Stomach (tissue), 8 donors: ENCODE measurements at regions not wholly inside any gene's neighbourhood (a gene's known extent, or its start where the extent isn't known, plus 50 kb on each side); places are given as distances from the start of the nearest gene placed in this dataset.

Experiments
- DNase-seq, 2 donors: peaks; one replicate each; pipeline versions ENCODE4 v3.0.0 to v3.0.0-alpha.2; 2013 to 2019
- H3K27ac ChIP-seq, 5 donors: fragments of 200-600 bp in 4 of 5; sonication (generic) in 4 of 5; one replicate each; pipeline ENCODE4 v1.5.1; 2013 to 2019; ENCODE audit warnings: mild to moderate bottlenecking in 1 of 5, moderate library complexity in 1 of 5
- H3K27me3 ChIP-seq, 3 donors: fragments of 200-600 bp; sonication (generic); one replicate each; pipeline ENCODE4 v1.5.1; 2017 to 2019; ENCODE audit warnings: mixed run types in 1 of 3
- H3K36me3 ChIP-seq, 4 donors: fragments of 200-600 bp; sonication (generic); 1 replicate in 3 of 4; 2 replicates in 1 of 4; pipeline ENCODE4 v1.5.1; 2016 to 2019
- H3K4me1 ChIP-seq, 4 donors: fragments of 200-600 bp; sonication (generic); one replicate each; pipeline ENCODE4 v1.5.1; 2016 to 2019
- H3K4me3 ChIP-seq, 4 donors: fragments of 200-600 bp; sonication (generic) in 3 of 4; one replicate each; pipeline ENCODE4 v1.5.1; 2016 to 2019; ENCODE audit warnings: mild to moderate bottlenecking in 1 of 4
- H3K9me3 ChIP-seq, 4 donors: fragments of 200-600 bp; sonication (generic); one replicate each; pipeline ENCODE4 v1.5.1; 2016 to 2019
- EP300 ChIP-seq: sonication (generic); formaldehyde crosslinking; IDR thresholded peaks from one replicate; pipeline ENCODE4 v1.6.1; 2017; ENCODE audit warnings: antibody characterized with exemption
- POLR2A ChIP-seq, 4 donors: fragments of 450-650 bp; IDR thresholded peaks; one replicate each; pipeline ENCODE4 v1.6.1; 2016; ENCODE audit warnings: antibody characterized with exemption in 4 of 4, control low read depth in 2 of 4, mild to moderate bottlenecking in 1 of 4, moderate library complexity in 1 of 4
- POLR2AphosphoS5 ChIP-seq, 3 donors: sonication (generic); formaldehyde crosslinking; IDR thresholded peaks; one replicate each; pipeline ENCODE4 v1.6.1; 2016; ENCODE audit warnings: antibody characterized with exemption in 3 of 3
- WGBS, 5 donors: extraction: QIAGEN DNeasy Blood & Tissue Kit in 3 of 5; methylation state at CpG; one replicate each; pipeline versions ENCODE4 v1.1.5 to v1.1.7; 2013 to 2018; 5-methylcytosine and 5-hydroxymethylcytosine counted together
- intact Hi-C: fragments of 100-400 bp; cut with DNase I; formaldehyde crosslinking; loops from one replicate; pipeline ENCODE4 v1.15.1; 2023; ENCODE audit warnings: low total_unique reads
- TF ChIP-seq, protein P1 (sequence below), 7 experiments: fragments of 450-650 bp in 4 of 7; fragments of 200-600 bp in 3 of 7; sonication (generic) in 3 of 7; IDR thresholded peaks; one replicate each; pipeline ENCODE4 v1.5.1; 2016 to 2019; ENCODE audit warnings: antibody characterized with exemption in 7 of 7, control low read depth in 2 of 7, mild to moderate bottlenecking in 1 of 7
- donor health status: healthy with polysubstance abuse.
- donor health status: Bipolar disorder and iron deficiency.
- donor health status: healthy.

DNA sequence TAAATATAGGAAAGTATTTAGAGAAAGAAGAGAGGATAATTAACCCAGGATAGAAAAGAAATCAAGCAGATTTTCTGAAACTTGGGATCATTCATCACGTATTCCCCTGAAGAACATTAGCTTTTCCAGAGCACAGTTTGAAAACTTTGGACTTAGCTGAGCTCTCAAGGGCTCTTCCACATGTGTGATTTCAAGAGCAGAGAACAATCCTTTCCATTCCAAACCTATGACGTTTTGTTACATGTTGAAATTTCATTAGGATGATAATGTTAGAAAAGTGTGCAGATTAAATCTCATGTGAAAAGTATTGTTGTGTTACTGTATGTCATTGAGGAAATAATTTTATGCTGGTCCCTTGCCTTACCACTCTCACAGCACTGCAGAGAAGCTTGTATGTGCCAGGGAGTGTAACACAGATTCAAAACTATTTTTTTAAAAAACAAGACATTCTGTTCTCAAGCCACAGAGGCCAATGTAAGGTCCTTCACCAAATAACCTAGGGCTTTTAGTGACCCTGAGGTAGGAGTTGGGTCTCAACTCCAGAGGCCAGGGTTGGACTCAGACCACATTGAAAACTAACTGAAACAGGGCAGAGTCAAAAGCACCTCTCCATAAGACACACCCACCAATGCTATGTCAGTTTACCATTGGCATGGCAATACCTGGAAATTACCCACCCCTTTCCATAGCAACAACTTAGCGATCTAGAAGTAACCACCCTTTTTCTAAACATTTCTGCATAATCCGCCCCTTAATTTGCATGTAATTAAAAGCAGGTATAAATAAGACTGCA lies 141.3 kb downstream of the ANXA5 start:
- H3K4me1 ChIP-seq, result no peaks in the 10 kb centered on the region
- H3K27ac ChIP-seq, result no peak overlapping the region
- H3K27me3 ChIP-seq, result no peaks in the 10 kb centered on the region
- no peak overlapping the region for H3K4me3 ChIP-seq
- 53 to 63% (median 60%) methylated on average over 4 of the region's 4 CpGs for WGBS, 5 donors
- no peaks in the 10 kb centered on the region for H3K9me3 ChIP-seq
- no peaks in the 10 kb centered on the region for H3K36me3 ChIP-seq
- TF ChIP-seq POLR2AphosphoS5 (IDR thresholded peaks at IDR 0.05), result no peak
- TF ChIP-seq, protein P1, sequence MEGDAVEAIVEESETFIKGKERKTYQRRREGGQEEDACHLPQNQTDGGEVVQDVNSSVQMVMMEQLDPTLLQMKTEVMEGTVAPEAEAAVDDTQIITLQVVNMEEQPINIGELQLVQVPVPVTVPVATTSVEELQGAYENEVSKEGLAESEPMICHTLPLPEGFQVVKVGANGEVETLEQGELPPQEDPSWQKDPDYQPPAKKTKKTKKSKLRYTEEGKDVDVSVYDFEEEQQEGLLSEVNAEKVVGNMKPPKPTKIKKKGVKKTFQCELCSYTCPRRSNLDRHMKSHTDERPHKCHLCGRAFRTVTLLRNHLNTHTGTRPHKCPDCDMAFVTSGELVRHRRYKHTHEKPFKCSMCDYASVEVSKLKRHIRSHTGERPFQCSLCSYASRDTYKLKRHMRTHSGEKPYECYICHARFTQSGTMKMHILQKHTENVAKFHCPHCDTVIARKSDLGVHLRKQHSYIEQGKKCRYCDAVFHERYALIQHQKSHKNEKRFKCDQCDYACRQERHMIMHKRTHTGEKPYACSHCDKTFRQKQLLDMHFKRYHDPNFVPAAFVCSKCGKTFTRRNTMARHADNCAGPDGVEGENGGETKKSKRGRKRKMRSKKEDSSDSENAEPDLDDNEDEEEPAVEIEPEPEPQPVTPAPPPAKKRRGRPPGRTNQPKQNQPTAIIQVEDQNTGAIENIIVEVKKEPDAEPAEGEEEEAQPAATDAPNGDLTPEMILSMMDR (IDR thresholded peaks at IDR 0.05), result no peak
- peak in 1 of 2 donors; percentile 25 for DNase-seq
- intact Hi-C loops, result no loop called here

DNA sequence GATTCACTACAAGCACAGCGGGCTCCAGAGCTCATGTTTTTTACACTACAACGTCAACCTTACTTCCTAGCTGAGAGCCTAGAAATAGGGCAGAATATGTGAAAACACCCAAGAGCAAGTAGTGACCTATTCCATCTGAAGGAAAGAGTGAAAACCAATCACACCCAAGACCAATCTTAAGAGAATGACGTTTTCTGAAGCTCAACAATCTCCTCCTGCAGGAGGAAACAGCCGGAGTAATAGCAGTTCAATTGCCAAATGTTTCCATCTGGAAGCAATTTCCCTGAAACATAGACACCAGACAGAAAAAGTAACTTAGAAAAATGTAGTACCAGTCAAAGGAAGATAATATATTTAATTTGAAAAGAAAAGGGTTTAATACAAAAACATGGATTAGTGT lies 142.4 kb downstream of the ANXA5 start:
- H3K4me3 ChIP-seq, result no peak overlapping the region
- no peaks in the 10 kb centered on the region for H3K9me3 ChIP-seq
- H3K4me1 ChIP-seq, result no peaks in the 10 kb centered on the region
- DNase-seq, result peak in 1 of 2 donors; percentile 68
- no peak overlapping the region for H3K27ac ChIP-seq
- WGBS, 5 donors, result 54 to 66% (median 57%) methylated on average over 4 of the region's 4 CpGs
- no peaks in the 10 kb centered on the region for H3K36me3 ChIP-seq
- no peaks in the 10 kb centered on the region for H3K27me3 ChIP-seq
- intact Hi-C loops, result no loop called here
- TF ChIP-seq, protein P1 (IDR thresholded peaks at IDR 0.05), result no peak
- TF ChIP-seq EP300 (no peak), POLR2AphosphoS5 (IDR thresholded peaks at IDR 0.05) (no peak), POLR2A (IDR thresholded peaks at IDR 0.05) (no peak)

DNA sequence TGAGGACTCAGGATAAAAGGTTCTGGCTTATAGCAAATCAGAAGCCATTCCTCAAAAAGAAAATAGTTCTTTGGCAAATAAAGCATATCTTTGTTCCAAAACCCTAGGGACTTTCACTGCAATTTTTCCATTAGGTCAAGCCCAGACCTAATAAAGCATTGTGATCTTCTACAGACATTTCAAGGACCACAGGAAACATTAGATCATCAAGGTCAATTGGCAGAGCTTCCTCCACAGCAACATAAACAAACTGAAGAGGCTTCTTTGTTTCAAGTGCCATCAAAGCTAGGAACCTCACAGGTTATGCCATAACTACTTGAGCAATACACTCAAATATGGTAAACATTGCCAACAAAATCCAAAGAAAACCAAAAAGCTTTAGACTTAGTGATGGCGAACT lies 144.9 kb downstream of the ANXA5 start:
- no peak overlapping the region for H3K27ac ChIP-seq
- WGBS, 5 donors, result 74 to 93% (median 83%) methylated on average over 1 of the region's 1 CpG
- TF ChIP-seq EP300, result no peak
- no peak for TF ChIP-seq POLR2A (IDR thresholded peaks at IDR 0.05)
- TF ChIP-seq POLR2AphosphoS5 (IDR thresholded peaks at IDR 0.05), result no peak
- TF ChIP-seq, protein P1 (IDR thresholded peaks at IDR 0.05), result no peak
- no peaks in the 10 kb centered on the region for H3K4me1 ChIP-seq
- DNase-seq, result peak in 1 of 2 donors; percentile 43
- H3K27me3 ChIP-seq, result no peaks in the 10 kb centered on the region
- H3K4me3 ChIP-seq, result no peak overlapping the region
- no peaks in the 10 kb centered on the region for H3K9me3 ChIP-seq
- intact Hi-C loops, result no loop called here
- no peaks in the 10 kb centered on the region for H3K36me3 ChIP-seq

DNA sequence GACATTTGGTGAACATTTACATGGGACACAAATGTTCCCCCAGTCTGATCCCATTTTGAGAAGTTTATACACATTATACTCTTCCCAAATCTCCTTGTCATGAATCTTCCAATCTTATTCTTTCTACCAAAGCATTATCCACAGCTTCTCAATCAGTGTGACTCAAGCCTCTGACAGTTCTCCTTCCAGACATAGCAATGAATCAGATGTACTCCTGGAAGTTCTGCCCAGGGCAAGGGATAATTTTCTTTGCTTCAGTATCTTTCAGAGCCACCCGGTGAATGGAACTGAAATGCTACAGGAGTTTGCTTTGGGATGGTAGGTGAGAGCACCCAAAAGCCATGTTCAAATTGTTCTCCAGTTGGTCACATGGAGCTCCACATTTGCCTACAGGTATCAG lies 145.5 kb downstream of the ANXA5 start:
- WGBS, 5 donors, result 88 to 97% (median 91%) methylated on average over 1 of the region's 1 CpG
- no peak overlapping the region for H3K27ac ChIP-seq
- intact Hi-C loops, result no loop called here

More for the DNA sequence above, 145.5 kb downstream of the ANXA5 start:
- no peaks in the 10 kb centered on the region for H3K27me3 ChIP-seq
- no peak for TF ChIP-seq POLR2AphosphoS5 (IDR thresholded peaks at IDR 0.05)
- TF ChIP-seq, protein P1 (IDR thresholded peaks at IDR 0.05), result no peak
- no peak for TF ChIP-seq POLR2A (IDR thresholded peaks at IDR 0.05)
- no peaks in the 10 kb centered on the region for H3K36me3 ChIP-seq
- no peak for DNase-seq
- no peak overlapping the region for H3K4me3 ChIP-seq
- no peaks in the 10 kb centered on the region for H3K4me1 ChIP-seq
- H3K9me3 ChIP-seq, result no peaks in the 10 kb centered on the region
